ENCODE measurements at regions not wholly inside any gene's neighbourhood (a gene's known extent, or its start where the extent isn't known, plus 50 kb on each side); places are given as distances from the start of the nearest gene placed in this dataset.

DNA sequence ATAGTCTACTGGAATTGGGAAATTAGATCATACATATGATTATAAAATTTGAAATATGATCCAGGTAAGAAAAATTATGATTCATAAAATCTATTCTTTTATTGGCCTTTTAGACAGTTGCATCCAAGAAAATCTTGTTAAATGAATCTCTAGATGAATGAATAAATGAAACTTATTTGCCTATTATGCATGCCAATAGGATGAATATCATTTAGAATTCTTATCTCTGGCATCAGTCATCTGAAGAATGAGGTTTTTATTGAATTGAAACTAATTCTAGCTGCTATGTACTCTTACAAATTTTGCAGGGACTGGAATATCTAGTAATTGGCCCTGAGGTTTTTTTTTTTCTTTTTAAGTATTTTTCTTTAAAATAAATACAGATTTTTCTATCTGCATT is 475.5 kb downstream of the NAV3 start:
- BruUV-seq (replicated peaks), result no TSS peak
- TF ChIP-seq FOS (IDR thresholded peaks at IDR 0.05; ENCODE audit: borderline replicate concordance, insufficient read depth, low read length), result no peak
- TF ChIP-seq JUN (IDR thresholded peaks at IDR 0.05; ENCODE audit: borderline replicate concordance, insufficient read depth, insufficient read length, low read depth), result no peak
- no peak for TF ChIP-seq EZH2 (IDR thresholded peaks at IDR 0.05; ENCODE audit: borderline replicate concordance, low read depth, low read length, severe bottlenecking)
- TF ChIP-seq POLR2A (IDR thresholded peaks at IDR 0.05; ENCODE audit: low read depth, low read length), result no peak
- TF ChIP-seq MYC (IDR thresholded peaks at IDR 0.05; ENCODE audit: low read depth, low read length), result no peak
- TF ChIP-seq, protein P1, sequence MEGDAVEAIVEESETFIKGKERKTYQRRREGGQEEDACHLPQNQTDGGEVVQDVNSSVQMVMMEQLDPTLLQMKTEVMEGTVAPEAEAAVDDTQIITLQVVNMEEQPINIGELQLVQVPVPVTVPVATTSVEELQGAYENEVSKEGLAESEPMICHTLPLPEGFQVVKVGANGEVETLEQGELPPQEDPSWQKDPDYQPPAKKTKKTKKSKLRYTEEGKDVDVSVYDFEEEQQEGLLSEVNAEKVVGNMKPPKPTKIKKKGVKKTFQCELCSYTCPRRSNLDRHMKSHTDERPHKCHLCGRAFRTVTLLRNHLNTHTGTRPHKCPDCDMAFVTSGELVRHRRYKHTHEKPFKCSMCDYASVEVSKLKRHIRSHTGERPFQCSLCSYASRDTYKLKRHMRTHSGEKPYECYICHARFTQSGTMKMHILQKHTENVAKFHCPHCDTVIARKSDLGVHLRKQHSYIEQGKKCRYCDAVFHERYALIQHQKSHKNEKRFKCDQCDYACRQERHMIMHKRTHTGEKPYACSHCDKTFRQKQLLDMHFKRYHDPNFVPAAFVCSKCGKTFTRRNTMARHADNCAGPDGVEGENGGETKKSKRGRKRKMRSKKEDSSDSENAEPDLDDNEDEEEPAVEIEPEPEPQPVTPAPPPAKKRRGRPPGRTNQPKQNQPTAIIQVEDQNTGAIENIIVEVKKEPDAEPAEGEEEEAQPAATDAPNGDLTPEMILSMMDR (IDR thresholded peaks at IDR 0.05; ENCODE audit: extremely low read depth in 1 of 2, insufficient read depth in 1 of 2, low read depth in 1 of 2, low read length in 2 of 2), result no peak
- TF ChIP-seq GATA2 (IDR thresholded peaks at IDR 0.05; ENCODE audit: insufficient read depth, insufficient read length, low read depth, low read length), result no peak
- TF ChIP-seq, protein P2, sequence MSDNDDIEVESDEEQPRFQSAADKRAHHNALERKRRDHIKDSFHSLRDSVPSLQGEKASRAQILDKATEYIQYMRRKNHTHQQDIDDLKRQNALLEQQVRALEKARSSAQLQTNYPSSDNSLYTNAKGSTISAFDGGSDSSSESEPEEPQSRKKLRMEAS (IDR thresholded peaks at IDR 0.05; ENCODE audit: insufficient read depth, insufficient read length), result no peak
- no peak for TF ChIP-seq POLR2AphosphoS5 (IDR thresholded peaks at IDR 0.05; ENCODE audit: insufficient read depth, low read depth, low read length)
- CTCF ChIA-PET, result no interaction called here
- no peak for FAIRE-seq
- no peaks in the 10 kb centered on the region for H3K9me3 ChIP-seq (replicated peaks; ENCODE audit: control insufficient read depth, insufficient read depth, low read length)
- H3K27ac ChIP-seq (ENCODE audit: insufficient read depth, low read depth, low read length), result no peak overlapping the region
- no peaks in the 10 kb centered on the region for H3K79me2 ChIP-seq (ENCODE audit: control insufficient read depth, insufficient read depth, low read length)
- no peaks in the 10 kb centered on the region for H3K27me3 ChIP-seq (ENCODE audit: control insufficient read depth in 2 of 2, insufficient read depth in 2 of 2, low read length in 2 of 2)
- H3K9me1 ChIP-seq (replicated peaks; ENCODE audit: control insufficient read depth, extremely low read depth, insufficient read depth, low read length), result no peaks in the 10 kb centered on the region
- H3K36me3 ChIP-seq (ENCODE audit: control insufficient read depth in 2 of 2, extremely low read depth in 1 of 2, insufficient read depth in 2 of 2, low read length in 2 of 2), result no peaks in the 10 kb centered on the region
- H3K9ac ChIP-seq (replicated peaks; ENCODE audit: extremely low read depth, insufficient read depth, low read length), result no peak overlapping the region
- dilution Hi-C loops (cut with MboI; ENCODE audit: extremely low pct_ligation_motif_present, low sequenced_read_pairs) (no loop called here), intact Hi-C loops (cut with micrococcal nuclease) (no loop called here)
- no peak overlapping the region for H2AFZ ChIP-seq (ENCODE audit: low read depth, low read length)
- DNase-seq (ENCODE audit: low read depth, low spot score), result no peak
- no peak overlapping the region for H3K4me2 ChIP-seq (ENCODE audit: insufficient read depth, low read length)
- no peaks in the 10 kb centered on the region for H3K4me1 ChIP-seq (ENCODE audit: control insufficient read depth, extremely low read depth, insufficient read depth, low read length)
- POLR2A ChIA-PET, result no interaction called here
- H4K20me1 ChIP-seq (replicated peaks; ENCODE audit: control insufficient read depth, extremely low read depth, insufficient read depth, low read length), result no peaks in the 10 kb centered on the region
- H3K4me3 ChIP-seq (replicated peaks in 1 of 3; ENCODE audit: insufficient read depth in 1 of 3, low read depth in 1 of 3, low read length in 3 of 3), result no peak overlapping the region
